Mesendoderm (in vitro differentiated cells): ENCODE measurements at regions not wholly inside any gene's neighbourhood (a gene's known extent, or its start where the extent isn't known, plus 50 kb on each side); places are given as distances from the start of the nearest gene placed in this dataset.

Experiments used
- DNase-seq: peaks from one replicate; pipeline ENCODE4 v3.0.0; 2013
- H2AK5ac ChIP-seq: 2 replicates; pipeline ENCODE4 v1.6.1; 2013; ENCODE audit warnings: low read length, inconsistent platforms
- H2BK120ac ChIP-seq: 2 replicates; pipeline ENCODE4 v1.6.1; 2013; ENCODE audit warnings: low read depth, mild to moderate bottlenecking, low read length, moderate library complexity, mixed read lengths
- H2BK15ac ChIP-seq: replicated peaks from 2 replicates; pipeline ENCODE4 v1.6.1; 2013; ENCODE audit warnings: low read depth, mild to moderate bottlenecking, moderate library complexity
- H2BK5ac ChIP-seq: 2 replicates; pipeline ENCODE4 v1.6.1; 2013; ENCODE audit warnings: low read length, inconsistent platforms
- H3K18ac ChIP-seq: 2 replicates; pipeline ENCODE4 v1.6.1; 2013; ENCODE audit warnings: mild to moderate bottlenecking, low read length, mixed read lengths
- H3K23ac ChIP-seq: one replicate; pipeline ENCODE4 v1.6.1; 2013; ENCODE audit warnings: low read length
- H3K27ac ChIP-seq: 2 replicates; pipeline ENCODE4 v1.5.1; 2013; ENCODE audit warnings: low read depth, mild to moderate bottlenecking, inconsistent platforms, low read length, moderate library complexity
- H3K27me3 ChIP-seq: 2 replicates; pipeline ENCODE4 v1.6.1; 2013; ENCODE audit warnings: low read length, control low read depth, mild to moderate bottlenecking, inconsistent platforms; ENCODE audit not compliant: insufficient read depth, poor library complexity
- H3K36me3 ChIP-seq: 2 replicates; pipeline ENCODE4 v1.6.1; 2013; ENCODE audit warnings: low read length, inconsistent platforms; ENCODE audit not compliant: control insufficient read depth, insufficient read depth
- H3K4ac ChIP-seq: one replicate; pipeline ENCODE4 v1.6.1; 2013; ENCODE audit warnings: low read depth, mild to moderate bottlenecking, low read length, moderate library complexity
- H3K4me1 ChIP-seq: 2 replicates; pipeline ENCODE4 v1.6.1; 2013; ENCODE audit warnings: low read depth, low read length, inconsistent platforms; ENCODE audit not compliant: control insufficient read depth
- H3K4me2 ChIP-seq: 2 replicates; pipeline ENCODE4 v1.6.1; 2013; ENCODE audit warnings: low read length
- H3K4me3 ChIP-seq: 2 replicates; pipeline ENCODE4 v1.5.1; 2013; ENCODE audit warnings: mild to moderate bottlenecking, low read length
- H3K56ac ChIP-seq: one replicate; pipeline ENCODE4 v1.6.1; 2013; ENCODE audit warnings: low read length
- H3K79me1 ChIP-seq: 2 replicates; pipeline ENCODE4 v1.6.1; 2013; ENCODE audit warnings: low read length, inconsistent platforms
- H3K79me2 ChIP-seq: 2 replicates; pipeline ENCODE4 v1.6.1; 2013; ENCODE audit warnings: mild to moderate bottlenecking, low read length; ENCODE audit not compliant: control insufficient read depth, insufficient read depth
- H3K9ac ChIP-seq: 2 replicates; pipeline ENCODE4 v1.6.1; 2013; ENCODE audit warnings: low read length, inconsistent platforms
- H4K5ac ChIP-seq: one replicate; pipeline ENCODE4 v1.6.1; 2013; ENCODE audit warnings: low read length
- H4K8ac ChIP-seq: one replicate; pipeline ENCODE4 v1.6.1; 2013; ENCODE audit warnings: low read depth, mild to moderate bottlenecking, control low read depth, low read length, moderate library complexity
- WGBS: extraction: QIAGEN DNeasy Blood & Tissue Kit; methylation state at CpG from one replicate; pipeline ENCODE4 v1.1.7; 2013; ENCODE audit warnings: low lambda C conversion rate, missing lambda C conversion rate; ENCODE audit not compliant: insufficient coverage; ENCODE audit errors: extremely low coverage; 5-methylcytosine and 5-hydroxymethylcytosine counted together

DNA sequence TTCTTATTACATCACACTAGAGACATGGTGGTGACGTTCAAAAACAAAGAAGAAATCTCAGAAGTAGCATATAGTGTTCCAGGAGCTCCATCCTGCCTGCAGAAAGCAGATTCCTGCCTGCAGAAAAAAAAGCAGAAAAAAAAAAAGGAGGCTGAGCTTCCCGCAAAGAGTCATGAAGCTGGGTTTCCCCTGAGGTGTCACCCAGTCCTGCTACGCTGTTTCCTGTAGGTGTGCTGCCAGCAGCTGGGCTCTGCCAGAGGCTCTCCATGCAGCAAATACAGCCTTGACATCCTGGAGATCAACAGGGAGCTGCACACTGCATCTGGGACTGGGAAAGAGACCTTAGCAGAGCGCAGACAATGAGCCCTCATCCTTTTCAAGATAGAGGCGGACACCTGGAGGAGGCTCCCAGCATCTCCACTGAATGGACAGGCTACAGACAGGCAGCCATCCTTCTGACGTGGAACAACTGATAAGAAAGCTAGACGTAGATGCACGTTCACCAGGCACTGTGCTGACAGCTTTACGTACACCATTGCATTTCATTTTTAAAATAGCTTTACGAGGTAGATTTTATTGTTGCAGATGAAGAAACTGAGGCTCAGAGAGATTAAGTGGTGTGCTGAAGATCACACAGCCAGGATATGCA, 350.9 kb downstream of the FOXO1 start:
- H2BK5ac ChIP-seq: no peak overlapping the region
- H3K23ac ChIP-seq: no peak overlapping the region
- H3K4me3 ChIP-seq: no peak overlapping the region
- WGBS: no CpG with 5 or more reads among the region's 10 CpGs
- H3K79me2 ChIP-seq: no peaks in the 10 kb centered on the region
- no peak overlapping the region for H2BK120ac ChIP-seq
- H3K79me1 ChIP-seq: no peaks in the 10 kb centered on the region
- H3K36me3 ChIP-seq: no peaks in the 10 kb centered on the region
- no peak overlapping the region for H3K27ac ChIP-seq
- H4K5ac ChIP-seq: no peak overlapping the region
- H3K18ac ChIP-seq: no peak overlapping the region
- no peak overlapping the region for H3K56ac ChIP-seq
- H3K27me3 ChIP-seq: no peaks in the 10 kb centered on the region
- no peak overlapping the region for H3K9ac ChIP-seq
- DNase-seq: peak; percentile 11
- H3K4me2 ChIP-seq: no peak overlapping the region
- no peak overlapping the region for H4K8ac ChIP-seq
- H3K4ac ChIP-seq: no peak overlapping the region
- H2BK15ac ChIP-seq: no peak overlapping the region
- no peak overlapping the region for H2AK5ac ChIP-seq
- no peaks in the 10 kb centered on the region for H3K4me1 ChIP-seq

DNA sequence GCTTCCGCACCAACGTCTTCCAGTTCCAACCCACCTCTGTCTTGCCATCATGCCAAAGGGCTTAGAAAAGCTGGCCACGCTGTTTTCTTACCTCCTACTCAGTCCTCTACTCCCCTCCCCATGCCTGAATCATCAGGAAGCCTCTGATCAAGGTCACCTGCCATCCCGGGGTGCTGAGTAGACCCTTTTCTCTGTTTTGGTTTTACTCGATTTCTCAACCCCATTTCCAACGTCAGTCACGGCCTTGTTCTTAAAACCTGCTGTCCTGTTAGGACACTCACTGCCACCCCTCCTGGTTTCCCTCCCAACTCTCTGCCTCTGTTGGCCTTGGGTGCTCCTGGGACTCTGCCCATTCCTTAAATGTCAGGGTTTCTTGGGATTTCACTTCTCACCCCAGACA, 350.1 kb downstream of the FOXO1 start:
- Histone ChIP-seq H3K23ac (no peak overlapping the region), H3K79me1 (no peaks in the 10 kb centered on the region), H3K27ac (no peak overlapping the region), H3K18ac (no peak overlapping the region), H3K36me3 (no peaks in the 10 kb centered on the region), H4K5ac (no peak overlapping the region), H3K79me2 (no peaks in the 10 kb centered on the region), H2BK5ac (no peak overlapping the region), H2BK15ac (no peak overlapping the region), H3K56ac (no peak overlapping the region), H3K4me3 (no peak overlapping the region), H3K27me3 (no peaks in the 10 kb centered on the region), H3K4me2 (no peak overlapping the region), H2AK5ac (peak overlapping the region; percentile 29), H3K4me1 (no peaks in the 10 kb centered on the region), H4K8ac (no peak overlapping the region), H2BK120ac (no peak overlapping the region), H3K4ac (no peak overlapping the region), H3K9ac (no peak overlapping the region)
- no CpG with 5 or more reads among the region's 7 CpGs for WGBS
- DNase-seq: no peak

DNA sequence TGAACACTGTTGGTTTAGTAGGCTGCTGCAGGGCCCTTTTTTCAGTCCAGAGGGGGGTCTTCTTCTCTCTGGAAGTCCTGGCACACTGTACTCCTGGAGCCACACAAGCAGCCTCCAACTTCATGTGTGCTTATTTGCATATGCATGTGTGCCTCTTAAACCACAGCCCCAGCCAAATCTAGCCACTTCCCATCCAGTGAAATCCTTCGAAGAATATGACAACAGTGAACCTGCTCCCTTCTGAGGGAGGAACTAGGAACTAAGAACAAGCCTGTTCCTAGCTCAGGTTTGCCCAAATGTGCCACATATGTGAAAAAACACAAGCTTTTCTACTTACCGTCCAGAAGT, 348.5 kb downstream of the FOXO1 start:
- no peak overlapping the region for H3K4ac ChIP-seq
- H3K4me3 ChIP-seq: no peak overlapping the region
- no peak overlapping the region for H3K18ac ChIP-seq
- H3K79me1 ChIP-seq: no peaks in the 10 kb centered on the region
- H2BK5ac ChIP-seq: no peak overlapping the region
- H3K4me2 ChIP-seq: no peak overlapping the region
- no peak overlapping the region for H3K9ac ChIP-seq
- H3K27ac ChIP-seq: no peak overlapping the region
- H3K36me3 ChIP-seq: no peaks in the 10 kb centered on the region
- H2BK120ac ChIP-seq: no peak overlapping the region
- no peak overlapping the region for H2BK15ac ChIP-seq
- no peak overlapping the region for H4K5ac ChIP-seq
- no peaks in the 10 kb centered on the region for H3K4me1 ChIP-seq
- H3K23ac ChIP-seq: no peak overlapping the region
- DNase-seq: no peak
- no CpG with 5 or more reads among the region's 2 CpGs for WGBS
- H4K8ac ChIP-seq: no peak overlapping the region
- no peak overlapping the region for H3K56ac ChIP-seq
- no peaks in the 10 kb centered on the region for H3K79me2 ChIP-seq
- H2AK5ac ChIP-seq: no peak overlapping the region
- no peaks in the 10 kb centered on the region for H3K27me3 ChIP-seq

DNA sequence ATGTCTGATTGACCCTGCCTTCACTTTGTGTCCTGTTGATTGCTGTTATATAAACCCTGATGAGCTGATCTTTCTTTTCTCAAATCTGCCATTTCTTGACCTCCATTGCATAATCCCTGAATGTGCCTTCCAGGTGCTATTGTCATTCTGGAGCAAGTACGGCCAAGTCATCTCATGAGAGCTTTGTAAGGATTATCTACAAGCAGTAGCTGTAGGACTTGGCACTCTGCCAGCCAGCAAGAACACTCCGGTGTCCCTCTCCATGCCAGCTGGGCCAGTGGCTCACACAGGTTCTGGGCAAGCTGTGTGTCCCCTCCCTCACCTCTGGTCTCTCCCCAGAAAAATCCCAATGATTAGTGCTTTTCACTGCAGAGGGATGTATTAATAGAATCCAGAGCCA, 348.1 kb downstream of the FOXO1 start:
- no peak overlapping the region for H3K56ac ChIP-seq
- no peak overlapping the region for H2BK120ac ChIP-seq
- H3K23ac ChIP-seq: no peak overlapping the region
- H3K79me1 ChIP-seq: no peaks in the 10 kb centered on the region
- H2AK5ac ChIP-seq: no peak overlapping the region
- H3K18ac ChIP-seq: no peak overlapping the region
- H3K4ac ChIP-seq: no peak overlapping the region
- no peaks in the 10 kb centered on the region for H3K36me3 ChIP-seq
- DNase-seq: no peak
- H3K79me2 ChIP-seq: no peaks in the 10 kb centered on the region
- H4K5ac ChIP-seq: no peak overlapping the region
- H4K8ac ChIP-seq: no peak overlapping the region
- H3K4me3 ChIP-seq: no peak overlapping the region
- no peak overlapping the region for H3K27ac ChIP-seq
- H2BK15ac ChIP-seq: no peak overlapping the region
- no peaks in the 10 kb centered on the region for H3K4me1 ChIP-seq
- no peak overlapping the region for H2BK5ac ChIP-seq
- H3K4me2 ChIP-seq: no peak overlapping the region
- WGBS: no CpG with 5 or more reads among the region's 2 CpGs
- no peak overlapping the region for H3K9ac ChIP-seq
- H3K27me3 ChIP-seq: no peaks in the 10 kb centered on the region

DNA sequence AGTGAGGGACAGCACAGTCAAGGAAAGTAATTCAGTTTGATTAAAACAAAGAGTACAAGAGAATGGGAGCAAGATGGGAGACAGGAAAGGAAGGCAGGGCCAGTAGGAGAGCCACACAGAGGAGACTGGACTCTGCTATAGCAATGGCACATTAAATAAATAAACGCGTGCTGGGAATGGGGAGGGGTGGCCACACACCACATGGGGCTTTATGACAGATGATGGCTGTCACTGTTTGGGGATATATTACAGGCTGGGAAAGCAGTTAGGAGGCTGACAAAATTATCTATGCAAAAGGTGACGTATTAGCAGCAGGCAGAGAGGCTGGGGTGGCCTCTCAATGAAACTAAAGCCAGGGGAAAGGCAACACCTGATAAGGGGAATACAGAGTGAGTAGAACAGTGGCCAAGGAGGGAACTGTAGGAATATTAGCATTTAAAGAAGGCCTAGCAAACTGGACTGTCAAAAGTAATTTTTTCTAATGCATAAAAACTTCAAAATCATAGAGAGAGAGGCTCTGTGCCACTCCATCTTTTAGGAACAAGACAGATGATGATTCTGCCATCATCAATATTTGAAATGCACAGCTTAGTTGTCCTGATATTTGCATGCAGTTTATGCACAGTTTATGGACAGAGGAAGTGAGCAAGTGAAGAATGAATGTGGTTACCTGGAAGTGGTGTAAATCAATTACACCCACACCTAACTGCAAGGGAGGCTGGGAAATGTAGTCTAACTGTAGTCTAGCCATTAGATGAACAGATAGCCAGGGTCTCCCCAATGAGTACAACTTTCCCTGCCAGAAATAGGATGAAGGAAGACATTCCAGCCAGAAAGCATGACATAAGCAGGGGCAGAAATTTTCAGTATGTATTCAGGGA, 346.5 kb downstream of the FOXO1 start:
- H3K36me3 ChIP-seq: no peaks in the 10 kb centered on the region
- no peak overlapping the region for H3K18ac ChIP-seq
- H2BK120ac ChIP-seq: no peak overlapping the region
- no peak overlapping the region for H3K4ac ChIP-seq
- H3K79me1 ChIP-seq: no peaks in the 10 kb centered on the region
- H3K79me2 ChIP-seq: no peaks in the 10 kb centered on the region
- no peak overlapping the region for H2BK15ac ChIP-seq
- WGBS: no CpG with 5 or more reads among the region's 3 CpGs
- H3K4me3 ChIP-seq: no peak overlapping the region
- no peak overlapping the region for H3K9ac ChIP-seq
- H4K5ac ChIP-seq: no peak overlapping the region
- no peak overlapping the region for H4K8ac ChIP-seq
- no peak overlapping the region for H2BK5ac ChIP-seq
- H3K4me1 ChIP-seq: no peaks in the 10 kb centered on the region
- no peak overlapping the region for H3K23ac ChIP-seq
- no peak overlapping the region for H3K56ac ChIP-seq
- no peak for DNase-seq
- H2AK5ac ChIP-seq: no peak overlapping the region
- no peak overlapping the region for H3K4me2 ChIP-seq
- no peak overlapping the region for H3K27ac ChIP-seq
- H3K27me3 ChIP-seq: no peaks in the 10 kb centered on the region
